ENCODE measurements at regions not wholly inside any gene's neighbourhood (a gene's known extent, or its start where the extent isn't known, plus 50 kb on each side); places are given as distances from the start of the nearest gene placed in this dataset.
A peak's percentile ranks its signal among the peaks of the same experiment; 100 is the strongest.
"Not testable (repeated sequence)": the region's sequence is repeated elsewhere in the genome, so short reads cannot be mapped to it uniquely, and the experiment has no call there.

DNA sequence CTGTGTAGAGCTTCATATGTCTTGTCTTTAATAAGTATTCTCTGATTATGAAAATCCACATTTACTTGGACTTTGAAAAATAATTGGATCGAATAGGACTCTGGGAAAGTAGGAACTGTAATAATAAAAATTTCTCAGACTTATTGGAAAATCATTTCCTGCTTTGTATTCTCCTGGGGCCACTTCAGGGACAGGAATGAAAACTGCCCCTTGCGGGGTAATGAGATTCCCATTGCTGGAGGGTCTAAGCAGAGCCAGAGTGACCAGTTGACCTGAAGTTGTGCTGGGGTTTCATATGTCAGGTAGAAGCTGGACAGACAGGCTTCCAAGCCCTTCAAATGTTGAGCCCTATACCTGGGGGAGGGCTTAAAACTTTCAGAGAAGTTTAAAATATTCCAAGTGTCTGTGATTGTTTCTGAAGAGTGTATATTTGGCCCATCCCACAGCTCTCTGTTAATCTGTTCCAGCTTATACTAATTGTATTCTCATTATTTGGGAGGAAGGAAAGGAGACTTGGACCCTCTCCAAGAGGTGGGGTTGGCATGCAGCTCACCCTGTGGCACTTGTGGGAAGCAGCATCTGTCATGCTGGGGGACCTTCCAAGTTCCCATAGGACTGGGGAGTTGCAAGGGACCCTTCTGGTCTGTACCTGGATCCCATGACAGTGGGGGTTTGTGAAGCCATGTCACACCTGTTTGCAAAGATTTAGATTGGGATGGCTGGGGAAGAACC lies 268.7 kb upstream of the ATP5MC3 start:
- DNase-seq: no peak

GRCh38 chr2:175449616-175450015 lies 268.1 kb upstream of the ATP5MC3 start:
- no peak for DNase-seq

DNA sequence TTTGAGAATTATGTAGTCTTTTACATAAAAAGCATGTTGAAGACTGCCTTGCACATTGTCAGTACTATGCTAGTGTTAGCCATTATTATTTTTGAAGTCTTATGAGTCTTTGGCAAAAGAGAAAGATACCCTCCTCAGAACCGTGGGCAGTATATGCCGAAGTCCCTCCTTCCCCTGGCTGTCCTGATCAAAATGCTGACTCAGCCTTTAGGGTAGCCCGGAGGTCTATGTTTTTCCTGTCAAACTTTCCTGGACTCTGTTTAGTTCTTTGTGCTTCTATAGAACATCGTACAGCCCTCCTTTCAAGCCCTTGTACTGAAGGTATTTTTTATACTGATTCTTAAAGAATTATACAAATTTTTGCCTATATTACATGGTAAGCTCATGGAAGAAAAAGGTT lies 264.7 kb upstream of the ATP5MC3 start:
- DNase-seq: no peak

DNA sequence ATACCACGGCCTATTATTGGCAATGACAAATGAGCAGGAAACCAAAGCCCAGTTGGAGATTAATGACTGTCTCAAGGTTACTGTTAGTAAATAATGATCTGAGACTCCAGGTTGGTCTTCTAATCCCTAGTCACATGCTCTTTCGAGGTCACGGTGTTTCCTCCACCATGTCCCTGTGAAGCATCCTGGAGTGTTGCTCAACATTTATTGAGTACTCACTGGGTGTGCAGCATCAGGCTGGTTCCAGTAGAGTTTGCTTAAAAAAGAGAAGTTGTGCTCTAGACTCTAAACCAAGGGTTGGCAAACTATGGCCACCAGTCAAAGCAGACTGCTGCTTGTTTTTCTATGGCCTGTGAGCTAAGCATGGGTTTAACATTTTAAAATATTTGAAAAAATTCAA lies 263.8 kb upstream of the ATP5MC3 start:
- no peak for DNase-seq

GRCh38 chr2:175442441-175442840 lies 260.9 kb upstream of the ATP5MC3 start:
- no peak for DNase-seq

GRCh38 chr2:175441181-175441761 lies 259.8 kb upstream of the ATP5MC3 start:
- no peak for DNase-seq

DNA sequence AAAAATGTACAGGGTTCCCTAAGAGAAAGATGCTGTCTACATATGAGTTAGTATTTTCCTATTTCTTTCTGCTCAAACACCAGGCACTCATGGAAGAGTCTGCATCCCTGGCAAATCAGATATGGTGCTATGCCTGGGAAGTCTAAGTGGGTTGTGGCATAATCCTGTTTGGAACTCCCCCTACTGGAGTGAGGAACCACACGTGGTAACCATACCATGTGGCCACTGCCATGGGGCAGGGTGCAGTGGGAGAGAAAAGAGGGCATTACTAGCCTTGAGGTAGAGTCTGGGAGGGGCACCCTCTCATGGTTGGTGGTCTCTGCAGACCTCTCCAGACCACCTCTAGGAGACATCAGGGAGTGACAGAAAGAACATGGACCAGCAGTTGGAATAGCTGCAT lies 257.9 kb upstream of the ATP5MC3 start:
- no peak for DNase-seq

- DNase-seq: no peak
Observed at GRCh38 chr2:175437167-175437566, 255.7 kb upstream of the ATP5MC3 start.

GRCh38 chr2:175436076-175436475 lies 254.6 kb upstream of the ATP5MC3 start:
- DNase-seq: no peak

- no peak for DNase-seq
Observed at GRCh38 chr2:175435012-175435411, 253.5 kb upstream of the ATP5MC3 start.

- DNase-seq: no peak
Observed at GRCh38 chr2:175432793-175433192, 251.3 kb upstream of the ATP5MC3 start.

DNA sequence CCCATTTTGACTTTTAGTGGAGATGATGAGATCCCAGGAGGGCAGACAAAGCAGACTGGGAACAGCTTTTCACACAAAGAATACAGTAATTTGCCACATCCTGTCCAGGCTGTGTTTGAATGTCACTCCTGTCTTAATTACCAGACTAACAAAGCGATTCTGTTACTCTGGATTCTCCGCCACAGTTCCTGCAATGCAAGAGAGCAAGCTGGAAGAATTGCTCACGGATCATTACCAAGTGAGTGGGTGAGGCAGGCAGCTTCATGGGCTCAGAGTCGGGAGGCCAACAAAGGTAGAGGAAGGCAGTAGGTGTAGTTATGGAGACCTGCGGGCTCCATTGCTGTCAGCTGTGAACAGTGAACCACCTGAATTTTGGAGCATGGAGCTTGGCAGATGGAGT lies 250.5 kb upstream of the ATP5MC3 start:
- peak; percentile 49 for DNase-seq

DNA sequence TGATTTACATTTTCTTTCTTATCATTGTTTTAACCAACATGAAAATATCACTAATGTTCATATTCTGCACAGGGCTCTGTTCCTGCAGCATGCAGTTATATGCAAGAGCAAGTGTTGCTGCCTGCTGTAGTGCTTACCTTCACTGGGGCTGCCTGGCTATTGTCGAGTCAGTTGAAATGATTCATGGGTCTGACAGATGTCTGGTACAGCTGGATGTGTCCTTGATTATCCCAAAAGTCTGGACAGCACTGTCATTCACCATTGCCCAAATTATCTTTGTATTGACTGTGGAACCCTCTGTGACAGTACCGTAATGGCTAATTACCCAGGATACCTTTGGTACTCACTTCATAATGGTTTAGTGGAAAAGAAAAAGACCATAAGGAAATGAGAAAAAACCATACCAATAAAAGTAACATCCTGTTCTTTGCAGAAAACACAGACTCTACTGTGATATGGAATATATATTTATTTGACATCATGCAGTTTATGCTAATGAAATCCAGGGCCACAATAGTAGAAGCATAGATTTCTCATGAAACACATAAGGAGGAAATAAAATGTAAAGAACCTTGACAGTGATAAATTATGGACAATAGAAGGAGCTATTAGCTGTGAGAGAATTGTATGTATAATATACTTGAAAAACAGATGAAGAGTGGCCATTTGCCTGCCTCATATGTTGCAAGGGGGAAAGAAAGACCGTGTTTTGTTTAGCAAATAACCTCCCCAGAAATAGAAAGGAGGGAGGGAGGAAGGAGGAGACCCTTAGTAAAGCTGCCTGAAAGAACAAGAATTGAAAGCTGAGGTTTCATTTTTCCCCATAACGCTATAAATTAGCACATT lies 249.8 kb upstream of the ATP5MC3 start:
- DNase-seq: no peak

- DNase-seq: no peak
Observed at GRCh38 chr2:175430236-175430635, 248.7 kb upstream of the ATP5MC3 start.

DNA sequence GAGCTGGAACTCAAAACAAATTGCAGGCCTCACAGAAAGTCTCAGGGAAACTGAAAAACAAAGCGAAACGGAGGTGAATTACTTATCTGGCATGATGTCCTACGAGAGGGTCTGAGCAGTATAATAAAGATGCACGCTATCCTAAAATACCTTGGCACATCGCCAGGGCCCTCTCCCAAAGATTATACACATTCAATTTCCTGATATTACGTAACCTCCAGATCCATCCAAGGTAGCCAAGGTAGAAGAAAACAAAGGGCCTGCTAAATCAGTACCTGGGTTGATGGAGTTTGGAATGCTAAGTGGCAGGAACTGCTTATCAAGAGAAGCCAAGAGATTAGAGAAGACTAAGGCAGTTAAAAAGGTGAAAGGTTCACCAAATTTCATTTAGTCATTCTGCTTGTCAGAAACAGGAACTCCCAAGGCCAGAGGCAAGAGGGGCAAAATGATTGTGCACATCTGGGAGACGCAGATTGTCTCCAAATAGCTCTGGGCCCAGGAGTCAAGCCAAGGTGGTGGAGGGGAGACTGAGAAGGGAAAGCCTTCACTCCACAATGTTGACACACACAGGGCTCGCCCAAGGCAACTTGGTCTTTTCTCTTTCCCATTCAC lies 236.8 kb upstream of the ATP5MC3 start:
- no peak for DNase-seq

GRCh38 chr2:175414882-175415487 lies 233.5 kb upstream of the ATP5MC3 start:
- peak; percentile 22 for DNase-seq

DNA sequence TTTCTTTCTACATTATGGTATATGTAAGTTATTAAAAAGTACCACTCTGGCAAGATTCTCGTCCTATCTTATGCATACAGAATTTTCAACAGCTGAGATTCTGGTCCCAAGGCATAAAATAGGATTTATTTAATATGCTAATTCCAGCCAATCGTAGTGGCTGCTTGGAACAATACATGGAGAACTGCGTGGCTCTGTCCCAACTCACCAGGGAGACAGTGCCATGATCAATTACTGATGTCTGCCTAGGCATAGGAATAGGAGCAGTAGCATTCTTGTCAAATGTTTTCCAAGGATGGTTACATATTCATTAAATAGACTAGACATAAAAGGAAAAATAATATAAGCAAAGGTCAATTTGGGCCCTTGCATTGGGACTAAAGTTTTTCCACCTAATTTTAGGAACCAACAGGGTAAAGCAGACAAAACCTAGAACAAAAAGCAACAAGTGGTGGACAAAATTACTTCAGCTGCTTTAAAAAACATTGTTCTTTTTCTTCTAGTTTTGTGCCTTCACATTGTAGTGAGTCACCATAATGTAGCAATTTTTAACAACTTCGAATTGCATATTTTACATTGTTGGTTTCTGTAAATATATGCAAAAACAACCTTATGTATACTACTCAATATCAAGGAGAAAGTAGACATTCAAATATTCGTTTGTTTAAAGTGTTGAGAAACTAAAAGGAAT lies 232.8 kb upstream of the ATP5MC3 start:
- no peak for DNase-seq

DNA sequence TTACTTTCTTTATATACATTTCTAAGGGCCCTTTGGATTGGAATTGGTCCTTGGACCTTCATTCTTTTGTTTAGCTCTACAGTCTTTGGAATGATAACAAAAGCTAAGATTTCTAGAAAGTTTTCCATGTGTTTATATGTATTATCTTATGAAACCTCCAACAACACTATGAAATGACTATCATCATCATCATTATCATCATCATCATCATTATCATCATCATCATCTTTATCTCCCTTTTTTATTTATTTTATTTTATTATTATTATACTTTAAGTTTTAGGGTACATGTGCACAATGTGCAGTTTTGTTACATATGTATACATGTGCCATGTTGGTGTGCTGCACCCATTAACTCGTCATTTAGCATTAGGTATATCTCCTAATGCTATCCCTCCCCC lies 229.4 kb upstream of the ATP5MC3 start:
- not testable (repeated sequence) for DNase-seq

- no peak for DNase-seq
Observed at GRCh38 chr2:175404839-175405238, 223.3 kb upstream of the ATP5MC3 start.

- no peak for DNase-seq
Observed at GRCh38 chr2:175403599-175404221, 222.2 kb upstream of the ATP5MC3 start.

- DNase-seq: no peak
Observed at GRCh38 chr2:175402571-175402970, 221.1 kb upstream of the ATP5MC3 start.

- DNase-seq: no peak
Observed at GRCh38 chr2:175401956-175402469, 220.5 kb upstream of the ATP5MC3 start.

All from NCI-H1092 (cell line).